Lower leg skin (tissue), 3 donors: ENCODE measurements at regions not wholly inside any gene's neighbourhood (a gene's known extent, or its start where the extent isn't known, plus 50 kb on each side); places are given as distances from the start of the nearest gene placed in this dataset.

Experiments
- POLR2A ChIP-seq, 2 donors: fragments of 450-650 bp; IDR thresholded peaks; one replicate each; pipeline ENCODE4 v1.6.1; 2016 to 2017; ENCODE audit warnings: antibody characterized with exemption in 2 of 2, mild to moderate bottlenecking in 1 of 2, moderate library complexity in 1 of 2
- TF ChIP-seq, protein P1 (sequence below), 3 donors: fragments of 450-650 bp; IDR thresholded peaks; one replicate each; pipeline ENCODE4 v1.5.1; 2016; ENCODE audit warnings: antibody characterized with exemption in 3 of 3, mild to moderate bottlenecking in 3 of 3, moderate library complexity in 2 of 3

DNA sequence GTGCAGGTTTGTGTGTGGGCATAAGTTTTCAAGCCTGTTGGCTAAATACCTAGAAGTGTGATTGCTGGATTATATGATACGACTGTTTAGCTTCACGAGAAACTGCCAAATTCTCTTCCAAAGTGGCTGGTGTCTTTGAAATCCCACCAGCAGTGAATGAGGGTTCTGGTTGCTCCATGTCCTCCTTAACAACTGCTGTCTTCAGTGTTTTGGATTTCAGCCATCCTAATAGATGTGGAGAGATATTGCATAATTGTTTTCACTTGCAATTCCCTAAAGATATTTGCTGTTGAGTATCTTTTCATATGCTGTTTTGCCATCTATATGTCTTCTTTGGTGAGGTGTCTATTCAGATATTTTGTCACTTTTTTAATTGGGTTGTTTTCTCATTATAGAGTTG lies 390.5 kb downstream of the ZNF536 start:
- TF ChIP-seq, protein P1, sequence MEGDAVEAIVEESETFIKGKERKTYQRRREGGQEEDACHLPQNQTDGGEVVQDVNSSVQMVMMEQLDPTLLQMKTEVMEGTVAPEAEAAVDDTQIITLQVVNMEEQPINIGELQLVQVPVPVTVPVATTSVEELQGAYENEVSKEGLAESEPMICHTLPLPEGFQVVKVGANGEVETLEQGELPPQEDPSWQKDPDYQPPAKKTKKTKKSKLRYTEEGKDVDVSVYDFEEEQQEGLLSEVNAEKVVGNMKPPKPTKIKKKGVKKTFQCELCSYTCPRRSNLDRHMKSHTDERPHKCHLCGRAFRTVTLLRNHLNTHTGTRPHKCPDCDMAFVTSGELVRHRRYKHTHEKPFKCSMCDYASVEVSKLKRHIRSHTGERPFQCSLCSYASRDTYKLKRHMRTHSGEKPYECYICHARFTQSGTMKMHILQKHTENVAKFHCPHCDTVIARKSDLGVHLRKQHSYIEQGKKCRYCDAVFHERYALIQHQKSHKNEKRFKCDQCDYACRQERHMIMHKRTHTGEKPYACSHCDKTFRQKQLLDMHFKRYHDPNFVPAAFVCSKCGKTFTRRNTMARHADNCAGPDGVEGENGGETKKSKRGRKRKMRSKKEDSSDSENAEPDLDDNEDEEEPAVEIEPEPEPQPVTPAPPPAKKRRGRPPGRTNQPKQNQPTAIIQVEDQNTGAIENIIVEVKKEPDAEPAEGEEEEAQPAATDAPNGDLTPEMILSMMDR (IDR thresholded peaks at IDR 0.05), result no peak
- no peak for TF ChIP-seq POLR2A (IDR thresholded peaks at IDR 0.05)
